Neuronal stem cell (in vitro differentiated cells): ENCODE measurements at regions not wholly inside any gene's neighbourhood (a gene's known extent, or its start where the extent isn't known, plus 50 kb on each side); places are given as distances from the start of the nearest gene placed in this dataset.

Experiments
- DNase-seq: peaks from one replicate; pipeline ENCODE4 v3.0.0-alpha.2; 2013; ENCODE audit warnings: low spot score
- H2AFZ ChIP-seq: one replicate; pipeline ENCODE4 v1.6.1; 2013; ENCODE audit warnings: mild to moderate bottlenecking, low read length, inconsistent platforms
- H2AK5ac ChIP-seq: 2 replicates; pipeline ENCODE4 v1.6.1; 2013; ENCODE audit warnings: low read depth, mild to moderate bottlenecking, inconsistent platforms, low read length, moderate library complexity, mixed read lengths
- H2BK120ac ChIP-seq: 2 replicates; pipeline ENCODE4 v1.6.1; 2013; ENCODE audit warnings: low read depth, mild to moderate bottlenecking, inconsistent platforms, low read length, moderate library complexity, mixed read lengths
- H2BK12ac ChIP-seq: one replicate; pipeline ENCODE4 v1.6.1; 2013; ENCODE audit warnings: low read length, inconsistent platforms
- H2BK15ac ChIP-seq: 2 replicates; pipeline ENCODE4 v1.6.1; 2013; ENCODE audit warnings: mild to moderate bottlenecking, low read length, inconsistent platforms, mixed read lengths
- H2BK5ac ChIP-seq: one replicate; pipeline ENCODE4 v1.6.1; 2013; ENCODE audit warnings: inconsistent platforms, mild to moderate bottlenecking, low read length, moderate library complexity
- H3K14ac ChIP-seq: one replicate; pipeline ENCODE4 v1.6.1; 2013; ENCODE audit warnings: low read length, inconsistent platforms
- H3K18ac ChIP-seq: 2 replicates; pipeline ENCODE4 v1.6.1; 2013; ENCODE audit warnings: low read length, inconsistent platforms
- H3K23ac ChIP-seq: 2 replicates; pipeline ENCODE4 v1.6.1; 2013; ENCODE audit warnings: low read depth, mild to moderate bottlenecking, mixed read lengths, low read length, inconsistent platforms; ENCODE audit not compliant: poor library complexity
- H3K27ac ChIP-seq: replicated peaks from 3 replicates; pipeline ENCODE4 v1.5.1; 2013; ENCODE audit warnings: low read length, inconsistent platforms
- H3K27me3 ChIP-seq, 3 experiments: 2 replicates each; pipeline ENCODE4 v1.6.1; 2013; ENCODE audit warnings: low read length in 3 of 3, mild to moderate bottlenecking in 2 of 3, inconsistent platforms in 1 of 3, low read depth in 1 of 3, mixed read lengths in 1 of 3, moderate library complexity in 1 of 3; ENCODE audit not compliant: control insufficient read depth in 3 of 3, insufficient read depth in 3 of 3
- H3K36me3 ChIP-seq, 2 donors: replicated peaks in 1 of 2; 2 replicates each; pipeline ENCODE4 v1.6.1; 2013; ENCODE audit warnings: low read length in 2 of 2; ENCODE audit not compliant: control insufficient read depth in 2 of 2, insufficient read depth in 2 of 2
- H3K4ac ChIP-seq: 2 replicates; pipeline ENCODE4 v1.6.1; 2013; ENCODE audit warnings: inconsistent platforms, mild to moderate bottlenecking, low read length, moderate library complexity
- H3K4me1 ChIP-seq, 2 donors: 1 replicate in 1 of 2; 2 replicates in 1 of 2; pipeline ENCODE4 v1.6.1; 2013; ENCODE audit warnings: low read length in 2 of 2, low read depth in 1 of 2; ENCODE audit not compliant: control insufficient read depth in 2 of 2, insufficient read depth in 1 of 2
- H3K4me2 ChIP-seq: one replicate; pipeline ENCODE4 v1.6.1; 2013; ENCODE audit warnings: mild to moderate bottlenecking, low read length, inconsistent platforms; ENCODE audit not compliant: insufficient read depth, poor library complexity, severe bottlenecking
- H3K4me3 ChIP-seq, 2 donors: 2 replicates each; pipeline ENCODE4 v1.5.1; 2013; ENCODE audit warnings: low read length in 2 of 2, mild to moderate bottlenecking in 2 of 2, inconsistent platforms in 1 of 2, moderate library complexity in 1 of 2
- H3K79me1 ChIP-seq: one replicate; pipeline ENCODE4 v1.6.1; 2013; ENCODE audit warnings: low read depth, mild to moderate bottlenecking, inconsistent platforms, low read length, moderate library complexity
- H3K9ac ChIP-seq: one replicate; pipeline ENCODE4 v1.6.1; 2013; ENCODE audit warnings: mild to moderate bottlenecking, low read depth, low read length, inconsistent platforms; ENCODE audit not compliant: poor library complexity
- H3K9me3 ChIP-seq, 2 donors: replicated peaks in 1 of 2; 2 replicates each; pipeline versions ENCODE3 to v1.6.1; 2013; ENCODE audit warnings: low read length in 2 of 2, mild to moderate bottlenecking in 2 of 2, inconsistent platforms in 1 of 2, low read depth in 1 of 2, mixed read lengths in 1 of 2, moderate library complexity in 1 of 2; ENCODE audit not compliant: control insufficient read depth in 2 of 2, insufficient read depth in 1 of 2
- H4K8ac ChIP-seq: one replicate; pipeline ENCODE4 v1.6.1; 2013; ENCODE audit warnings: low read depth, mild to moderate bottlenecking, inconsistent platforms, low read length, moderate library complexity
- H4K91ac ChIP-seq: one replicate; pipeline ENCODE4 v1.6.1; 2013; ENCODE audit warnings: low read length, low read depth, mild to moderate bottlenecking, inconsistent platforms; ENCODE audit not compliant: poor library complexity
- WGBS, 2 donors: extraction: QIAGEN DNeasy Blood & Tissue Kit; methylation state at CpG; one replicate each; pipeline ENCODE4 v1.1.7; 2013; ENCODE audit warnings: missing lambda C conversion rate in 2 of 2, mixed read lengths in 1 of 2; ENCODE audit not compliant: insufficient read length in 2 of 2, insufficient replicate concordance in 1 of 2; ENCODE audit errors: extremely low coverage in 2 of 2; 5-methylcytosine and 5-hydroxymethylcytosine counted together

DNA sequence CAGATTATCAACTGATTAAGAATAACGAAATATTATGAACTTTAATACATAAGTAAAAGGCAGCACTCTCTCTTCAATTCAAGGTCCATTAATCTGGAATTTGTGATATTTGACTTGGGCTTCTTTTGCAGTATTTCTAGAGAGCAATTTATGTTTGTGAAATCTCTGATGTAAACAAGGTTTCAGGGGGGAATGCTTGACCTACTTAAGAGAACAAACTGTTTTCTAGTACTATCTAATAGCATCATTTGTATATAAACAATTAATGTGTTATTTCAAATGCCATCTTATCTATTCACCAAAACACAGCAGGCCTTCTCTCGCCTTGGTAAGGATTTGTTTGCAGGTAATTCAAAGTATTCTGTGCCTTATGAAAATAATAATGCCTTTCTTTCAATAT lies 103.6 kb upstream of the FST start:
- Histone ChIP-seq H2AK5ac (no peak overlapping the region), H3K27me3 (no peaks in the 10 kb centered on the region), H3K79me1 (no peaks in the 10 kb centered on the region), H3K9me3 (no peaks in the 10 kb centered on the region), H3K9ac (no peak overlapping the region), H2AFZ (no peak overlapping the region), H3K4ac (no peak overlapping the region), H3K36me3 (no peaks in the 10 kb centered on the region), H2BK15ac (no peak overlapping the region), H3K23ac (no peak overlapping the region), H3K27ac (no peak overlapping the region), H2BK120ac (no peak overlapping the region), H3K18ac (no peak overlapping the region), H4K8ac (no peak overlapping the region), H3K4me2 (no peak overlapping the region), H3K4me3 (no peak overlapping the region), H3K14ac (no peak overlapping the region), H2BK12ac (no peak overlapping the region), H3K4me1 (no peaks in the 10 kb centered on the region), H4K91ac (no peak overlapping the region), H2BK5ac (no peak overlapping the region)
- no peak for DNase-seq
- WGBS, 2 donors: no CpG with 5 or more reads among the region's 2 CpGs

DNA sequence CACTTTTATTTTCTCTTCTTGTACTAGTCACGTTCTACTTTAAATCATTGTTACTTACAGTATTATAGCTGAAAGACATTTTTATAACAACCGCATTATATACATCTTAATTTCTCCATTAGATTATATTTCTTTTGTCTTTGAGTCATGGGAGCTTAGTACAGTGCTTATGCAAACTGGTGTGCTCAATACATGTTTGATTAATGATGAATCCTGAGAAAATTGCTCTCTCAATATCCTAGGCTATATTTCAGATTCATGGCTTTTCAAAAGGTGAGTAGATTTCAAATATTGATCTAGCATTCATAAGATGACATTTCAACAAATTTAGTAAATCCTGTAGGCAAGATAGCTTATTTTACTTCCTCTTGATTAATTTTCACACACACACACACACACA lies 102.2 kb upstream of the FST start:
- Histone ChIP-seq H4K8ac (no peak overlapping the region), H3K4ac (no peak overlapping the region), H3K79me1 (no peaks in the 10 kb centered on the region), H2AFZ (no peak overlapping the region), H2BK5ac (no peak overlapping the region), H3K27ac (no peak overlapping the region), H2BK12ac (no peak overlapping the region), H3K27me3 (no peaks in the 10 kb centered on the region), H3K9me3 (no peaks in the 10 kb centered on the region), H4K91ac (no peak overlapping the region), H2AK5ac (no peak overlapping the region), H3K23ac (no peak overlapping the region), H3K4me3 (no peak overlapping the region), H3K4me2 (no peak overlapping the region), H3K9ac (no peak overlapping the region), H3K14ac (no peak overlapping the region), H3K36me3 (no peaks in the 10 kb centered on the region), H3K18ac (no peak overlapping the region), H2BK120ac (no peak overlapping the region), H3K4me1 (no peaks in the 10 kb centered on the region), H2BK15ac (no peak overlapping the region)
- no peak for DNase-seq
- WGBS, 2 donors: 100% methylated on average over 1 of the region's 2 CpGs; no CpG with 5 or more reads in 1 of the 2 donors

DNA sequence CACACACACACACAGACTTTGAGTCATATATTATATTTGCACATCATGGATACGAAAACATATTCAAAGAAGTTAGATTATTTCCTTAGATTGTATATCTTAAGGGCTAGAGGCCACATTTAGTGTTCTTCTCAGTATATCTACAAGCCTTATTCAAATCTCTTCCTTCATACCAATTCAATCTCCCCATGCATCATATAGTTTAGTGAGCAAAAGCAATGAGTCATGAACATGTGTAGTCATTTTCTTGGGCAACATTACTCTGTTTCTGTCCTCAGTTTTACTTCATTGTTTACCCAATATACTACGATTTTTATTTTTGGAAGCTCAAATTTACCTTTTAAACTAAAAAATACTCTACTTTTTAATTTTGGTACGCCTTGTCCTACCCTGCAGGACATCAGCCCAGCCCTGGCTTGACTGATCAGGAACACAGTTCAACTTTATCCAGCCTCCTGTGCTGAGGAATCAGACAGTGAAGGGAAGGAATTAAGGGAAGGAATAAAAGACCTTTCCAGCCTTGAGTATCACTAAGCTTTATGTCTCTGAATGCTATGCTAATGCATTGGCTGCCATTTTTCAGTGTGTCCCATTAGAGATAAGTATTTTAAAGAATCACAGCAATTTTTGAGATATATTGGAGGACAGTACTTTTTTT lies 101.7 kb upstream of the FST start:
- no peak overlapping the region for H3K4me2 ChIP-seq
- no peak for DNase-seq
- no peak overlapping the region for H2AK5ac ChIP-seq
- no peak overlapping the region for H3K18ac ChIP-seq
- H3K4me1 ChIP-seq: no peaks in the 10 kb centered on the region
- H2BK15ac ChIP-seq: no peak overlapping the region
- no peak overlapping the region for H3K9ac ChIP-seq
- no peak overlapping the region for H4K8ac ChIP-seq
- 100% methylated on average over 1 of the region's 3 CpGs; no CpG with 5 or more reads in 1 of the 2 donors for WGBS, 2 donors
- no peak overlapping the region for H3K27ac ChIP-seq
- no peaks in the 10 kb centered on the region for H3K9me3 ChIP-seq
- H2BK5ac ChIP-seq: no peak overlapping the region
- no peak overlapping the region for H3K4ac ChIP-seq
- no peak overlapping the region for H2BK12ac ChIP-seq
- H3K14ac ChIP-seq: no peak overlapping the region
- H3K36me3 ChIP-seq: no peaks in the 10 kb centered on the region
- H3K27me3 ChIP-seq: no peaks in the 10 kb centered on the region
- no peak overlapping the region for H2AFZ ChIP-seq
- H4K91ac ChIP-seq: no peak overlapping the region
- no peak overlapping the region for H3K4me3 ChIP-seq
- H3K23ac ChIP-seq: no peak overlapping the region
- no peak overlapping the region for H2BK120ac ChIP-seq
- H3K79me1 ChIP-seq: no peaks in the 10 kb centered on the region

DNA sequence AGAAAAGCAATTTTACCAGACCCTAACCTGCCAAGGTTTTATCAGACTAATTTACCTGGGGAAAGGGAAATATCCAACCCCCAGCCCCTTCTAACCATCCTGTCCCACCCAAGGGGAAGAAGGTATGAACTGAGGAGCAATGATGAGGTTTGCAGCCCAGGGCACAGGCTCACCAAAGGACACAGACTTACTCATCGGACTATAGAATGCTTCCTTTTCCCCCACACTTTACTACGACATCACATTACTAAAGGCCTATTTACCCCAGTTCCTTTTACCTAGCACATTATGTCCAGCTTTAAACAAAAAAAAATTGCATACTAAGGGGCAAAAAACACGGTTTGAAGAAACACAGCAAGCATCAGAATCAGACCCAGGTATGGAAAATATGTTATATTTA lies 94.1 kb upstream of the FST start:
- Histone ChIP-seq H2BK5ac (no peak overlapping the region), H3K4ac (no peak overlapping the region), H3K18ac (no peak overlapping the region), H4K91ac (no peak overlapping the region), H2BK120ac (no peak overlapping the region), H3K14ac (no peak overlapping the region), H3K27ac (no peak overlapping the region), H3K9ac (no peak overlapping the region), H2BK12ac (no peak overlapping the region), H3K23ac (no peak overlapping the region), H3K9me3 (no peaks in the 10 kb centered on the region), H3K27me3 (no peaks in the 10 kb centered on the region), H2AFZ (no peak overlapping the region), H3K4me2 (no peak overlapping the region), H3K4me3 (no peak overlapping the region), H2BK15ac (no peak overlapping the region), H3K36me3 (no peaks in the 10 kb centered on the region), H3K4me1 (no peaks in the 10 kb centered on the region), H4K8ac (no peak overlapping the region), H2AK5ac (no peak overlapping the region), H3K79me1 (no peaks in the 10 kb centered on the region)
- no peak for DNase-seq
- no CpG with 5 or more reads among the region's 3 CpGs for WGBS, 2 donors
